B cell (primary cell): ENCODE measurements at regions not wholly inside any gene's neighbourhood (a gene's known extent, or its start where the extent isn't known, plus 50 kb on each side); places are given as distances from the start of the nearest gene placed in this dataset.

Experiments
- CTCF ChIP-seq: fragments of 200-600 bp; IDR thresholded peaks from one replicate; pipeline ENCODE4 v1.8.0; 2022; ENCODE audit warnings: antibody characterized with exemption, mild to moderate bottlenecking
- EZH2 ChIP-seq: IDR thresholded peaks from 2 replicates; pipeline ENCODE4 v1.6.1; 2012; ENCODE audit warnings: borderline replicate concordance, low read depth, mild to moderate bottlenecking, moderate library complexity, low read length; ENCODE audit not compliant: insufficient read depth, poor library complexity, severe bottlenecking

GRCh38 chr6:170074435-170074834 lies 216.4 kb downstream of the DLL1 start:
- TF ChIP-seq CTCF (no peak), EZH2 (no peak)
